SK-N-SH (cell line): ENCODE measurements at regions not wholly inside any gene's neighbourhood (a gene's known extent, or its start where the extent isn't known, plus 50 kb on each side); places are given as distances from the start of the nearest gene placed in this dataset.

Experiments used
- CHD2 ChIP-seq: fragments of 150-350 bp; IDR thresholded peaks from 2 replicates; pipeline ENCODE4 v1.6.1; 2018; ENCODE audit warnings: low read length; ENCODE audit not compliant: partially characterized antibody
- EP300 ChIP-seq, 2 experiments: IDR thresholded peaks; 2 replicates each; pipeline versions ENCODE4 v1.4.0 to v1.6.1; 2012; ENCODE audit warnings: borderline replicate concordance in 1 of 2, low read depth in 1 of 2, low read length in 1 of 2
- FOXJ3 ChIP-seq: sonication (generic); formaldehyde crosslinking; IDR thresholded peaks from 2 replicates; pipeline ENCODE4 v1.5.1; 2020; ENCODE audit warnings: mild to moderate bottlenecking, missing genetic modification reagents
- FOXM1 ChIP-seq: IDR thresholded peaks from 2 replicates; pipeline ENCODE4 v1.4.0; 2012; ENCODE audit warnings: low read depth, mild to moderate bottlenecking
- POLR2AphosphoS5 ChIP-seq: IDR thresholded peaks from 2 replicates; pipeline ENCODE4 v1.6.1; 2012; ENCODE audit warnings: low read depth, low read length
- RAD21 ChIP-seq: IDR thresholded peaks from 2 replicates; pipeline ENCODE4 v1.6.1; 2012; ENCODE audit warnings: mild to moderate bottlenecking, low read length
- SIN3A ChIP-seq: IDR thresholded peaks from 2 replicates; pipeline ENCODE4 v1.6.1; 2012; ENCODE audit warnings: low read depth, mild to moderate bottlenecking, low read length, moderate library complexity, borderline replicate concordance
- SMC3 ChIP-seq: IDR thresholded peaks from 2 replicates; pipeline ENCODE4 v1.6.1; 2012; ENCODE audit warnings: low read depth, low read length, improper control_type of control experiment
- TAF1 ChIP-seq: IDR thresholded peaks from 2 replicates; pipeline ENCODE4 v1.6.1; 2012; ENCODE audit warnings: low read depth, mild to moderate bottlenecking, low read length, moderate library complexity, borderline replicate concordance
- YY1 ChIP-seq: IDR thresholded peaks from 2 replicates; pipeline ENCODE4 v1.4.0; 2012; ENCODE audit warnings: low read depth, mild to moderate bottlenecking
- TF ChIP-seq, protein P1 (sequence below): IDR thresholded peaks from 2 replicates; pipeline ENCODE4 v1.6.1; 2012; ENCODE audit warnings: mild to moderate bottlenecking, low read depth, low read length, moderate library complexity
- TF ChIP-seq, protein P2 (sequence below): fragments of 200-600 bp; sonication (generic); IDR thresholded peaks from 2 replicates; pipeline ENCODE4 v1.6.1; 2017; ENCODE audit warnings: antibody characterized with exemption, mild to moderate bottlenecking, moderate library complexity
- TF ChIP-seq, protein P3 (sequence below): IDR thresholded peaks from 2 replicates; pipeline ENCODE4 v1.4.0; 2012; ENCODE audit warnings: low read depth
- TF ChIP-seq, protein P4 (sequence below): IDR thresholded peaks from 2 replicates; pipeline ENCODE4 v1.4.0; 2012; ENCODE audit warnings: low read depth, borderline replicate concordance

DNA sequence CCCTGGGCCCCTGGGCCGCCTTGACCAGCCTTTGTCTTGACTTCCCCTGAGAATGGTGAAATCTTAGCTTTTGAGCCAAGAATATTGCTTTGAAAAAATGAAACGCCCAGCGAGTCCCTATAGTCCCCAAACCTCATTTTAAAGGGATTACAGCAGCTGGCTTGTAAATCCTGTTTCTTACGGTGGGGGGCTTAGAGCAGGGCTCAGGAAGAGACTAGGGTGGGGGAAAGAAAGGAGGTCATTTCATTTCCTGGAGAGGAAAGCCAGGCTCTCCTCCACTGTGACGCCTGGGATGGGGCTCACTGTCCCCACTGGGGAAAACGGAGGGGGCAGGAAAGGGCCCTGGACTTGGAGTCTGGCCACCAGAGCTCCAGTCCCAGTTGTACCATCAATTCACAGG is 72.2 kb upstream of the ALX4 start:
- TF ChIP-seq, protein P1, sequence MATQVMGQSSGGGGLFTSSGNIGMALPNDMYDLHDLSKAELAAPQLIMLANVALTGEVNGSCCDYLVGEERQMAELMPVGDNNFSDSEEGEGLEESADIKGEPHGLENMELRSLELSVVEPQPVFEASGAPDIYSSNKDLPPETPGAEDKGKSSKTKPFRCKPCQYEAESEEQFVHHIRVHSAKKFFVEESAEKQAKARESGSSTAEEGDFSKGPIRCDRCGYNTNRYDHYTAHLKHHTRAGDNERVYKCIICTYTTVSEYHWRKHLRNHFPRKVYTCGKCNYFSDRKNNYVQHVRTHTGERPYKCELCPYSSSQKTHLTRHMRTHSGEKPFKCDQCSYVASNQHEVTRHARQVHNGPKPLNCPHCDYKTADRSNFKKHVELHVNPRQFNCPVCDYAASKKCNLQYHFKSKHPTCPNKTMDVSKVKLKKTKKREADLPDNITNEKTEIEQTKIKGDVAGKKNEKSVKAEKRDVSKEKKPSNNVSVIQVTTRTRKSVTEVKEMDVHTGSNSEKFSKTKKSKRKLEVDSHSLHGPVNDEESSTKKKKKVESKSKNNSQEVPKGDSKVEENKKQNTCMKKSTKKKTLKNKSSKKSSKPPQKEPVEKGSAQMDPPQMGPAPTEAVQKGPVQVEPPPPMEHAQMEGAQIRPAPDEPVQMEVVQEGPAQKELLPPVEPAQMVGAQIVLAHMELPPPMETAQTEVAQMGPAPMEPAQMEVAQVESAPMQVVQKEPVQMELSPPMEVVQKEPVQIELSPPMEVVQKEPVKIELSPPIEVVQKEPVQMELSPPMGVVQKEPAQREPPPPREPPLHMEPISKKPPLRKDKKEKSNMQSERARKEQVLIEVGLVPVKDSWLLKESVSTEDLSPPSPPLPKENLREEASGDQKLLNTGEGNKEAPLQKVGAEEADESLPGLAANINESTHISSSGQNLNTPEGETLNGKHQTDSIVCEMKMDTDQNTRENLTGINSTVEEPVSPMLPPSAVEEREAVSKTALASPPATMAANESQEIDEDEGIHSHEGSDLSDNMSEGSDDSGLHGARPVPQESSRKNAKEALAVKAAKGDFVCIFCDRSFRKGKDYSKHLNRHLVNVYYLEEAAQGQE = no peak
- TF ChIP-seq EP300 (IDR thresholded peaks at IDR 0.05; ENCODE audit: borderline replicate concordance in 1 of 2, low read depth in 1 of 2, low read length in 1 of 2) = no peak
- TF ChIP-seq, protein P2, sequence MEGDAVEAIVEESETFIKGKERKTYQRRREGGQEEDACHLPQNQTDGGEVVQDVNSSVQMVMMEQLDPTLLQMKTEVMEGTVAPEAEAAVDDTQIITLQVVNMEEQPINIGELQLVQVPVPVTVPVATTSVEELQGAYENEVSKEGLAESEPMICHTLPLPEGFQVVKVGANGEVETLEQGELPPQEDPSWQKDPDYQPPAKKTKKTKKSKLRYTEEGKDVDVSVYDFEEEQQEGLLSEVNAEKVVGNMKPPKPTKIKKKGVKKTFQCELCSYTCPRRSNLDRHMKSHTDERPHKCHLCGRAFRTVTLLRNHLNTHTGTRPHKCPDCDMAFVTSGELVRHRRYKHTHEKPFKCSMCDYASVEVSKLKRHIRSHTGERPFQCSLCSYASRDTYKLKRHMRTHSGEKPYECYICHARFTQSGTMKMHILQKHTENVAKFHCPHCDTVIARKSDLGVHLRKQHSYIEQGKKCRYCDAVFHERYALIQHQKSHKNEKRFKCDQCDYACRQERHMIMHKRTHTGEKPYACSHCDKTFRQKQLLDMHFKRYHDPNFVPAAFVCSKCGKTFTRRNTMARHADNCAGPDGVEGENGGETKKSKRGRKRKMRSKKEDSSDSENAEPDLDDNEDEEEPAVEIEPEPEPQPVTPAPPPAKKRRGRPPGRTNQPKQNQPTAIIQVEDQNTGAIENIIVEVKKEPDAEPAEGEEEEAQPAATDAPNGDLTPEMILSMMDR = no peak
- no peak for TF ChIP-seq FOXJ3
- TF ChIP-seq RAD21 = no peak
- TF ChIP-seq YY1 = no peak
- TF ChIP-seq TAF1 = no peak
- TF ChIP-seq, protein P3, sequence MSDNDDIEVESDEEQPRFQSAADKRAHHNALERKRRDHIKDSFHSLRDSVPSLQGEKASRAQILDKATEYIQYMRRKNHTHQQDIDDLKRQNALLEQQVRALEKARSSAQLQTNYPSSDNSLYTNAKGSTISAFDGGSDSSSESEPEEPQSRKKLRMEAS = no peak
- TF ChIP-seq, protein P4, sequence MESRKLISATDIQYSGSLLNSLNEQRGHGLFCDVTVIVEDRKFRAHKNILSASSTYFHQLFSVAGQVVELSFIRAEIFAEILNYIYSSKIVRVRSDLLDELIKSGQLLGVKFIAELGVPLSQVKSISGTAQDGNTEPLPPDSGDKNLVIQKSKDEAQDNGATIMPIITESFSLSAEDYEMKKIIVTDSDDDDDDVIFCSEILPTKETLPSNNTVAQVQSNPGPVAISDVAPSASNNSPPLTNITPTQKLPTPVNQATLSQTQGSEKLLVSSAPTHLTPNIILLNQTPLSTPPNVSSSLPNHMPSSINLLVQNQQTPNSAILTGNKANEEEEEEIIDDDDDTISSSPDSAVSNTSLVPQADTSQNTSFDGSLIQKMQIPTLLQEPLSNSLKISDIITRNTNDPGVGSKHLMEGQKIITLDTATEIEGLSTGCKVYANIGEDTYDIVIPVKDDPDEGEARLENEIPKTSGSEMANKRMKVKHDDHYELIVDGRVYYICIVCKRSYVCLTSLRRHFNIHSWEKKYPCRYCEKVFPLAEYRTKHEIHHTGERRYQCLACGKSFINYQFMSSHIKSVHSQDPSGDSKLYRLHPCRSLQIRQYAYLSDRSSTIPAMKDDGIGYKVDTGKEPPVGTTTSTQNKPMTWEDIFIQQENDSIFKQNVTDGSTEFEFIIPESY = no peak
- TF ChIP-seq SIN3A = no peak
- TF ChIP-seq POLR2AphosphoS5 = no peak
- TF ChIP-seq FOXM1 = no peak
- no peak for TF ChIP-seq CHD2
- TF ChIP-seq SMC3 = no peak
